PC-3 (cell line): ENCODE measurements at regions not wholly inside any gene's neighbourhood (a gene's known extent, or its start where the extent isn't known, plus 50 kb on each side); places are given as distances from the start of the nearest gene placed in this dataset.
"Not testable (repeated sequence)": the region's sequence is repeated elsewhere in the genome, so short reads cannot be mapped to it uniquely, and the experiment has no call there.

ENCODE experiments used
- ATAC-seq: fragments of 200-7000 bp; cut with Tn5 transposase; 2 replicates; pipeline ENCODE4 v1.9.1; 2020; ENCODE audit warnings: mild to moderate bottlenecking, moderate library complexity
- BruUV-seq: library from RNA; stranded (reverse); fragments of 400-500 nt; replicated peaks from 2 replicates; lab custom pipeline; 2021; lab: Mats Ljungman, UMichigan
- CTCF ChIA-PET: fragments of 300-600 bp; sonication (Branson Sonifier 250); formaldehyde crosslinking; loops from one replicate; lab custom pipeline; 2022; ENCODE audit warnings: antibody characterized with exemption; lab: Charles Lee
- POLR2A ChIA-PET: fragments of 300-600 bp; sonication (Branson Sonifier 250); formaldehyde crosslinking; loops from one replicate; lab custom pipeline; 2022; ENCODE audit warnings: antibody characterized with exemption; ENCODE audit not compliant: unreplicated experiment; lab: Charles Lee
- DNase-seq: peaks from one replicate; pipeline ENCODE4 v3.0.0-alpha.2; 2015
- H2AFZ ChIP-seq: fragments of 300-600 bp; sonication (generic); 2 replicates; pipeline ENCODE4 v1.6.0; 2016; ENCODE audit warnings: antibody characterized with exemption, low read length
- H3F3A ChIP-seq: fragments of 300-600 bp; sonication (generic); one replicate; pipeline ENCODE4 v1.6.0; 2017; ENCODE audit warnings: antibody characterized with exemption, low read length, control low read depth, mild to moderate bottlenecking; ENCODE audit not compliant: unreplicated experiment
- H3K27ac ChIP-seq: fragments of 300-600 bp; sonication (generic); 2 replicates; pipeline ENCODE4 v1.5.1; 2016; ENCODE audit warnings: mild to moderate bottlenecking, low read length
- H3K27me3 ChIP-seq: fragments of 300-600 bp; sonication (generic); 2 replicates; pipeline ENCODE4 v1.6.1; 2016; ENCODE audit warnings: low read length, mixed read lengths
- H3K36me3 ChIP-seq: fragments of 300-600 bp; sonication (generic); 2 replicates; pipeline ENCODE4 v1.6.1; 2016; ENCODE audit warnings: low read depth, mixed run types, low read length, mixed read lengths
- H3K4me1 ChIP-seq: fragments of 300-600 bp; sonication (generic); 2 replicates; pipeline ENCODE4 v1.5.1; 2016; ENCODE audit warnings: low read length; ENCODE audit not compliant: insufficient read depth
- H3K4me2 ChIP-seq: fragments of 300-600 bp; sonication (generic); 2 replicates; pipeline ENCODE4 v1.6.0; 2016; ENCODE audit warnings: low read length
- H3K4me3 ChIP-seq: fragments of 300-600 bp; sonication (generic); 2 replicates; pipeline ENCODE4 v1.5.1; 2016; ENCODE audit warnings: mild to moderate bottlenecking, low read length, mixed read lengths
- H3K79me2 ChIP-seq: fragments of 300-600 bp; sonication (generic); 2 replicates; pipeline ENCODE4 v1.6.1; 2017; ENCODE audit warnings: low read length, mixed read lengths
- H3K9ac ChIP-seq: fragments of 300-600 bp; sonication (generic); 2 replicates; pipeline ENCODE4 v1.6.0; 2016; ENCODE audit warnings: mild to moderate bottlenecking, low read length
- H3K9me2 ChIP-seq: fragments of 300-600 bp; sonication (generic); replicated peaks from 2 replicates; pipeline ENCODE4 v1.6.1; 2016; ENCODE audit warnings: mixed run types, low read length, mixed read lengths
- H3K9me3 ChIP-seq: fragments of 300-600 bp; sonication (generic); 2 replicates; pipeline ENCODE4 v1.6.1; 2016; ENCODE audit warnings: low read length, mixed read lengths
- H4K20me1 ChIP-seq: fragments of 300-600 bp; sonication (generic); 2 replicates; pipeline ENCODE4 v1.6.1; 2016; ENCODE audit warnings: low read length, mixed read lengths
- EZH2 ChIP-seq: fragments of 300-600 bp; sonication (generic); IDR thresholded peaks from one replicate; pipeline ENCODE4 v1.6.1; 2017; ENCODE audit warnings: antibody characterized with exemption, mild to moderate bottlenecking, low read length; ENCODE audit not compliant: unreplicated experiment
- EZH2phosphoT487 ChIP-seq: fragments of 300-600 bp; sonication (generic); IDR thresholded peaks from 2 replicates; pipeline ENCODE4 v1.6.1; 2018; ENCODE audit warnings: mild to moderate bottlenecking, antibody characterized with exemption, low read length, borderline replicate concordance
- intact Hi-C: fragments of 100-400 bp; cut with micrococcal nuclease; formaldehyde crosslinking; loops from 2 replicates; pipeline ENCODE4 v1.9.0; 2023
- TF ChIP-seq, protein P1 (sequence below): fragments of 300-600 bp; sonication (generic); conservative IDR thresholded peaks from 2 replicates; pipeline ENCODE4 v1.5.1; 2017; ENCODE audit warnings: antibody characterized with exemption, low read depth, mild to moderate bottlenecking, low read length

- H3K79me2 ChIP-seq: no peaks in the 10 kb centered on the region
- H3K9me3 ChIP-seq: no peaks in the 10 kb centered on the region
- H3K4me2 ChIP-seq: no peak overlapping the region
- ATAC-seq (no peak), DNase-seq (no peak)
- no peak overlapping the region for H2AFZ ChIP-seq
- CTCF ChIA-PET: no interaction called here
- no TSS peak for BruUV-seq
- POLR2A ChIA-PET: no interaction called here
- no peaks in the 10 kb centered on the region for H3K9me2 ChIP-seq
- no peaks in the 10 kb centered on the region for H3K36me3 ChIP-seq
- no peaks in the 10 kb centered on the region for H4K20me1 ChIP-seq
- no peaks in the 10 kb centered on the region for H3K27me3 ChIP-seq
- TF ChIP-seq, protein P1, sequence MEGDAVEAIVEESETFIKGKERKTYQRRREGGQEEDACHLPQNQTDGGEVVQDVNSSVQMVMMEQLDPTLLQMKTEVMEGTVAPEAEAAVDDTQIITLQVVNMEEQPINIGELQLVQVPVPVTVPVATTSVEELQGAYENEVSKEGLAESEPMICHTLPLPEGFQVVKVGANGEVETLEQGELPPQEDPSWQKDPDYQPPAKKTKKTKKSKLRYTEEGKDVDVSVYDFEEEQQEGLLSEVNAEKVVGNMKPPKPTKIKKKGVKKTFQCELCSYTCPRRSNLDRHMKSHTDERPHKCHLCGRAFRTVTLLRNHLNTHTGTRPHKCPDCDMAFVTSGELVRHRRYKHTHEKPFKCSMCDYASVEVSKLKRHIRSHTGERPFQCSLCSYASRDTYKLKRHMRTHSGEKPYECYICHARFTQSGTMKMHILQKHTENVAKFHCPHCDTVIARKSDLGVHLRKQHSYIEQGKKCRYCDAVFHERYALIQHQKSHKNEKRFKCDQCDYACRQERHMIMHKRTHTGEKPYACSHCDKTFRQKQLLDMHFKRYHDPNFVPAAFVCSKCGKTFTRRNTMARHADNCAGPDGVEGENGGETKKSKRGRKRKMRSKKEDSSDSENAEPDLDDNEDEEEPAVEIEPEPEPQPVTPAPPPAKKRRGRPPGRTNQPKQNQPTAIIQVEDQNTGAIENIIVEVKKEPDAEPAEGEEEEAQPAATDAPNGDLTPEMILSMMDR: no peak
- TF ChIP-seq EZH2phosphoT487 (no peak), EZH2 (no peak)
- H3K9ac ChIP-seq: no peak overlapping the region
- peaks cover 6% of the 10 kb centered on the region; the same call in 1 of the 2 replicates for H3K4me1 ChIP-seq
- H3F3A ChIP-seq: no peaks in the 10 kb centered on the region
- H3K4me3 ChIP-seq: no peak overlapping the region
- no peak overlapping the region for H3K27ac ChIP-seq
- intact Hi-C loops: no loop called here
Observed at GRCh38 chr6:118718903-118719302, 67.5 kb upstream of the CEP85L start.

GRCh38 chr6:118718297-118718696, 66.9 kb upstream of the CEP85L start:
- no peaks in the 10 kb centered on the region for H3K79me2 ChIP-seq
- H3K27ac ChIP-seq: no peak overlapping the region
- H2AFZ ChIP-seq: no peak overlapping the region
- H3K4me2 ChIP-seq: no peak overlapping the region
- no TSS peak for BruUV-seq
- H3K4me3 ChIP-seq: no peak overlapping the region
- intact Hi-C loops: no loop called here
- H3K4me1 ChIP-seq: peaks cover 8% of the 10 kb centered on the region; the same call in 1 of the 2 replicates
- H3K27me3 ChIP-seq: no peaks in the 10 kb centered on the region
- H3F3A ChIP-seq: no peaks in the 10 kb centered on the region
- H3K9ac ChIP-seq: no peak overlapping the region
- DNase-seq: no peak
- POLR2A ChIA-PET: no interaction called here
- CTCF ChIA-PET: no interaction called here
- H3K9me2 ChIP-seq: no peaks in the 10 kb centered on the region
- TF ChIP-seq EZH2phosphoT487 (no peak), EZH2 (no peak)
- TF ChIP-seq, protein P1: no peak
- no peaks in the 10 kb centered on the region for H3K36me3 ChIP-seq
- ATAC-seq: no peak
- H4K20me1 ChIP-seq: no peaks in the 10 kb centered on the region
- H3K9me3 ChIP-seq: no peaks in the 10 kb centered on the region

DNA sequence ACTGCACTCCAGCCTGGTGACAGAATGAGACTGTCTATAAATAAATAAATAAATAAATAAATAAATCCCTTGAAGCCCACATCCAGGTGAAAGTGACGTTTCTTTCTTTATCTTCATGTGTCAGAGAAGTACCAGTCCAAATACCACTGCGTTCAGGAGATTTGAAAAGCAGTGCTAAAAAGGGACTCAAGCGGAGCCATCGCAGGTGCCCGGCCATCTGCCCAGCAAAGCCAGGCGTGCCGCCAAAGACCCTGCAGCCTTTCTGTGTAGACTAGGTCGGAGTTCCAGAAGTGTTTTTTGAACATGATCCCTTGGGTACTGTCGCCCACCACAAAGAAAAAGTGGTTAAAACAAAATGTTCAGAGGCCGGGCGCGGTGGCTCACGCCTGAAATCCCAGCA, 65.7 kb upstream of the CEP85L start:
- Histone ChIP-seq H4K20me1 (no peaks in the 10 kb centered on the region), H3K79me2 (no peaks in the 10 kb centered on the region), H3K9ac (no peak overlapping the region), H3K9me3 (no peaks in the 10 kb centered on the region), H3K4me1 (peaks cover 9% of the 10 kb centered on the region; the same call in 1 of the 2 replicates), H2AFZ (no peak overlapping the region), H3K27ac (no peak overlapping the region), H3K27me3 (no peaks in the 10 kb centered on the region), H3K36me3 (no peaks in the 10 kb centered on the region), H3K9me2 (no peaks in the 10 kb centered on the region), H3K4me3 (no peak overlapping the region), H3K4me2 (no peak overlapping the region), H3F3A (no peaks in the 10 kb centered on the region)
- BruUV-seq: no TSS peak
- no peak for ATAC-seq
- POLR2A ChIA-PET: no interaction called here
- intact Hi-C loops: no loop called here
- no peak for DNase-seq
- CTCF ChIA-PET: no interaction called here
- TF ChIP-seq EZH2phosphoT487 (no peak), EZH2 (no peak)
- TF ChIP-seq, protein P1: no peak

DNA sequence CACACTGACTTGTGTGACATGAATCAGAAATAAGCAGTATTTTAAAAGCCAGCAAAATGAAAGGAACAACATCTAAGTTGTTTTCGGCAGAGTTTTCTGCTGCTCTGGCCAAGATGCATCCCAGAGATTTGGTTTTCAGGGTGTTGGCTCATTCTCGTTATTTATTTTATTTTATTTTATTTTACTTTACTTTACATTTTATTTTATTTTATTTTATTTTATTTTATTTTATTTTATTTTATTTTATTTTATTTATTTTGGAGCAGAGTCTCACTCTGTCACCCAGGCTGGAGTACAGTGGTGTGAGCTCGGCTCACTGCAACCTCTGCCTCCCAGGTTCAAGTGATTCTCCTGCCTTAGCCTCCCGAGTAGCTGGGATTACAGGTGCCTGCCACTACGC, 64.5 kb upstream of the CEP85L start:
- H3K9me3 ChIP-seq, H3F3A ChIP-seq, H4K20me1 ChIP-seq, H2AFZ ChIP-seq, H3K27me3 ChIP-seq, H3K9ac ChIP-seq, H3K4me3 ChIP-seq, CTCF ChIA-PET, BruUV-seq, H3K36me3 ChIP-seq, DNase-seq, intact Hi-C loops, H3K27ac ChIP-seq, H3K9me2 ChIP-seq, H3K4me2 ChIP-seq, H3K79me2 ChIP-seq, ATAC-seq: not testable (repeated sequence)
- POLR2A ChIA-PET: interaction anchor here (0.5 kb wide), 1 partner anchor 167 kb away, joined by 5 read pairs; no protein-coding TSS in a partner anchor
- peaks cover 11% of the 10 kb centered on the region for H3K4me1 ChIP-seq
